NT2/D1 (cell line): ENCODE measurements at regions not wholly inside any gene's neighbourhood (a gene's known extent, or its start where the extent isn't known, plus 50 kb on each side); places are given as distances from the start of the nearest gene placed in this dataset.
"Not testable (repeated sequence)": the region's sequence is repeated elsewhere in the genome, so short reads cannot be mapped to it uniquely, and the experiment has no call there.

Experiments used
- SUZ12 ChIP-seq: IDR thresholded peaks from 2 replicates; pipeline ENCODE4 v1.6.1; 2011; ENCODE audit not compliant: insufficient read length, insufficient read depth; ENCODE audit errors: extremely low read depth
- YY1 ChIP-seq: IDR thresholded peaks from 2 replicates; pipeline ENCODE4 v1.6.1; 2011; ENCODE audit not compliant: insufficient read length, insufficient read depth
- ZNF274 ChIP-seq: IDR thresholded peaks from 2 replicates; pipeline ENCODE4 v1.6.1; 2011; ENCODE audit warnings: mild to moderate bottlenecking, low read depth, low read length

DNA sequence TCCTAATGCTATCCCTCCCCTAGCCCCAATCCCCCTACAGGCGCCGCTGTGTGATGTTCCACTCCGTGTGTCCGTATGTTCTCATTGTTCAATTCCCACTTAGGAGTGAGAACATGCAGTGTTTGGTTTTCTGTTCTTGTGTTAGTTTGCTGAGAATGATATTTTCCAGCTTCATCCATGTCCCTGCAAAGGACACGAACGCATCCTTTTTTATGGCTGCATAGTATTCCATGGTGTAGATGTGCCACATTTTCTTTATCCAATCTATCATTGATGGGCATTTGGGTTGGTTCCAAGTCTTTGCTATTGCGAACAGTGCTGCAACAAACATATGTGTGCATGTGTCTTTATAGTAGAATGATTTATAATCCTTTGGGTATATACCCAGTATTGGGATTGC, 174.2 kb upstream of the FOXK1 start:
- TF ChIP-seq ZNF274, YY1, SUZ12: not testable (repeated sequence)
